Islet precursor cell (in vitro differentiated cells): ENCODE measurements at regions not wholly inside any gene's neighbourhood (a gene's known extent, or its start where the extent isn't known, plus 50 kb on each side); places are given as distances from the start of the nearest gene placed in this dataset.
"Not testable (repeated sequence)": the region's sequence is repeated elsewhere in the genome, so short reads cannot be mapped to it uniquely, and the experiment has no call there.

Source experiments
- DNase-seq: peaks from one replicate; pipeline ENCODE4 v3.0.0-alpha.2; 2018

DNA sequence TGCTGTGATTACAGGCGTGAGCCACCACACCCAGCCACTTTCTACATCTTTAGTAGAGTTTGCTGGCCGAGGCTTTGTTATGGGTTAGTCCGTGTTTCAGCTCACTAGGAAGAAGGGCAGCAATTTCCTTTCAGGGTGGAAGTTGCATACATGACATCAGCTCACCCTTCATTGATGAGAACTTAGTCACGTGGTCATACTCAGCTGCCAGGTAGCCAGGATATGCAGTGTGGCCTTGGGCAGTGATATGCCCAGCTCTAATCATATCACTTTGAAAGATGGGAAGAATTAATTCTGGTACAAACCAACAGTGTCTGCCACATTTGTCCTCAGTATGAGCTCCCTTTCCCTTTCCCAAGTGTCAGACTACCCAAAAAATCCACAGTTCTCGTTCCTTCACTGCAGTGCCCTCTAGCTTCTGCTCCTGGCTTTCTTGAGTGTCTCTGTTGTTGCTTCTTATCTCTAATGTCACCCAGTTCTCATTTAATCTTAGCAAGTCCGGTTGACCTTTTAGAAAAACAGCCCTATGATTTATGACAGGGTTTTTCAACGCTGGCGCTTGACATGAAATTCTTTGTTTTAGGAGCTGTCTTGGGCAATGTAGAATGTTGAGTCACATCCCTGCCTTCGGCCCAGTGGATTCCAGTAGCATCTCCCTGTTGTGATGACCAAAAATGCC is 108.7 kb upstream of the ITGB1 start:
- no peak for DNase-seq

DNA sequence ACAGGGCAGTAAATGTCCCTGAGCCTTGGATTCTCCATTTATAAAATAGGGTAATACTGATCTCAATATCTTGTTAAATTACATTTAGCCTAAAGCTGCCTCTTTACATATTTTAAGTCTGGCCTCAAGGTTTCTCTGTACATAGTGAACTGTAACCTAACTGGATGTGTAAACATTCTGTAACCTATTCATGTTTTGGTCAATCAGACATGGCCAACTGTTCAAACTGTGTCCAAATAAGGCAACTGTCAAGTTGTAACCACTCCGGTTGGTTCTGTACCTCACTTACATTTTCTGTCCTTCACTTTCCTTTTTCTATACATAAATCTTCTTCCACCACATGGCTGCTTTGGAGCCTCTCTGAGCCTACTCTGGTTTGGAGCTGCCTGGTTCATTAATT is 107.1 kb upstream of the ITGB1 start:
- DNase-seq = no peak

DNA sequence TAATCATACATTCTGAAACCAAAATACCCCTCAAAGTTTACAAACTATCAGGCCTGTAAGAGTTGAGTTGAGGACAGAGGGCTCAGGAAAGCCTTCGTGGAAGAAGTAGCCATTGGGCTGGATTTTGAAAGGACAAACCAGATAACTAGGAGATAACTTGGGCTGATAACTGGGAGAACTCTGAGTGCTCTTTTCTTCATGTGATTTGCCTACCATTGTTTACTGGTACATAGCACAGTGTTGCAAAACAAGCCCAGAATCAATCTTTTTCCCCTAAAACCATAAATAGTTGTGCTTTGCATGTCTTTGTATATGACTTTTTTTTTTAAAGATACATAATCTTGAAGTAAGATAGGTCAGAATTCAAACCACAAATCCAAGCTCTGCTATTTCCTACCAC is 106.7 kb upstream of the ITGB1 start:
- no peak for DNase-seq

DNA sequence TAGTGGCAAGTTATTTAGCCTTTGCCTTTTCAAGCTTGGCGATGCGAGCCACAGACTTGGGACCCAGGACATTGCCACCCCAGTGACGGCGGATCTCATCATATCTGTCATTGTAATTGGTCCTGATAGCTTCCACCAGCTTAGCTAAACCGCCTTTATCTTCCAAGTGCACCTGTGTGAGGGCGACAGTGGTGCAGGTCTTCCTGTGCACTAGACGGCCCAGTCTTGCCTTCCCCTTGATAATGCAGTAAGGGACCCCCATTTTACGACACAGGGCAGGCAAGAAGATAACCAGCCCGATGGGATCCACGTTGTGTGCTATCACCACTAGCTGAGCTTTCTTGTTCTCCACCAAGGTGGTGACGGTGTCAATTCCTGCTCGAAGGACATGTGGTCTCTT is 99.6 kb upstream of the ITGB1 start:
- DNase-seq = no peak

DNA sequence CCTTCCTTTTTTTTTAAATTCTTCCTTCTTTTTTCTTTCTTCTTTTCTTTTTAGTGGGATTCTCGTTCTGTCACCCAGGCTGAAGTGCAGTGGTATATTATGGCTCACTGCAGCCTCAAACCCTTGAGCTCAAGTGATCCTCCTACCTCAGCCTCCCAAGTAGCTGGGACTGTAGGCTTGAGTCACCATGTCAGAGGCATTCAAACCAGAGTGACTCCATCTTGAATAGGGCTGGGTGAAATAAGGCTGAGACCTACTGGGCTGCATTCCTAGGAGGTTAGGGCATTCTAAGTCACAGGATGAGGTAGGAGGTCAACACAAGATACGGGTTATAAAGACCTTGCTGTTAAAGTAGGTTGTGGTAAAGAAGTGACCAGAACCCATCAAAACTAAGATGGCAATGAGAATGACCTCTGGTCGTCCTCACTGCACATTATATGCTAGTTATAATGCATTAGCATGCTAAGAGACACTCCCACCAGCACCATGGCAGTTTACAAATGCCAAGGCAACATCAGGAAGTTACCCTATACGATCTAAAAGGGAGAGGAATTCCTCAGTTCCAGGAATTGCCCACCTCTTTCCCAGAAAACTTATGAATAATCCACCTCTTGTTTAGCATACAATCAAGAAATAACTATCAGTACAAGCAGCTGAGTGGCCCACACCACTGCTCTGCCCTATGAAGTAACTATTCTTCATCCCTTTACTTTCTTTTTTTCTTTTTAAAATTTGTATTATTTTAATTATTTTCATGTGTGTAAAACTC is 99.0 kb upstream of the ITGB1 start:
- DNase-seq = no peak

DNA sequence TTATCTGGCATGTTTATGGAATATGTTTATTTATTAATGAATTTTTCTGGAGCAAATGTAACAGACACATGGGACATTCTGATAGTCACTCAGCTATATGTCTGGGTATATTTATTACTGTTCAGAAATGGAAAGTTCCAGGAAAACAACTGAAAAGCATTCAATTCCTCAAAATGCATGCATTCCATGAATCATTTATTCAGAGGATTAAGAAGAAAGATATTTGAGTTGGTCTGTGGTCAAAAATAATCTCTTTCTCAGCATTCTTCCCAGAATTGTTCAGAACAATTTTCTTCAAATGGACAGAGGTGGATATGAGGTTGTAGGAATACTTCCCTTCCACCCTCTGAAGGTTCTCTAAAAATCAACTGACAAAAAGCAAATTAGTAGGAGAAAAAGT is 97.6 kb upstream of the ITGB1 start:
- no peak for DNase-seq

DNA sequence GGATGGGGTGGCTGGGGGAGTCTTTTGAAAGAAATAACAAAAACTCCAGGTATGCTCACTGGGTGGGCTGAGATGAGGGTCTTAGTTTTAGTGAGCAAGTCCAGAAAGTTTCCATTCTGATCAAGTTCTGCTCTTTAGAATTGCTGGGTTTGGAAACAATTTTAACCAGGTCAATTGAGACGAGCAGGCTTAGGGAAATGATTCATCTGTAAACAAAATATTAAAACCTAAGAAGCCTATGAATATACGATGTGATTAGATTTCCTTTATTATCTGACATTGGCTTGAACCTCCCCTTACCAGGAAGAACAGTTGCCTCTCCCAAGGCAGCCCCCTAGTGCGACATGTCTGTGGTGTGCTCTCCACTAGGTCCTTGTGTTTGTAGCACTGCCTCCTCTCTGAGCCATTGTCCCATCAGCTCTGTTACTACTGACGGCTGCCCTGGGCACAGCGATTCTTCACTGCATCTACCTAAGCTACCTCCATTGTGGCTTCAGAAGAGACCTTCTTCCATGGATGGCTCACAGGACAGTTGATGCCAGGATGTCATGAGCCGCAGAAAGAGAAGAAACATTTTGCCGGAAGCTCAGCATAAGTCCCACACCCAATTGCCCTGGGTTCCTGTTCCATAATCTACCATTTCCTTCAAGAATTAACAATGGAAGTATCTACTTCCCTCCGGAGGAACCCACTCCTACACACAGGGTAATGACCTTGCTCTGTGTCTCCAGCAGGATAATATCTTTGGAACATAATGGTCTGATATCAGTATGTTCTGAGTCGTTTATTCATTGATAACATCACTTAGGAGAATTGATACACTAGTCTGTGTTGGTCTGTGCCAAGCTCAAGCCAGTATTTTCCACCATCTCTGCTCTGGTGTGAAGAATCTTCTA is 95.1 kb upstream of the ITGB1 start:
- no peak for DNase-seq

DNA sequence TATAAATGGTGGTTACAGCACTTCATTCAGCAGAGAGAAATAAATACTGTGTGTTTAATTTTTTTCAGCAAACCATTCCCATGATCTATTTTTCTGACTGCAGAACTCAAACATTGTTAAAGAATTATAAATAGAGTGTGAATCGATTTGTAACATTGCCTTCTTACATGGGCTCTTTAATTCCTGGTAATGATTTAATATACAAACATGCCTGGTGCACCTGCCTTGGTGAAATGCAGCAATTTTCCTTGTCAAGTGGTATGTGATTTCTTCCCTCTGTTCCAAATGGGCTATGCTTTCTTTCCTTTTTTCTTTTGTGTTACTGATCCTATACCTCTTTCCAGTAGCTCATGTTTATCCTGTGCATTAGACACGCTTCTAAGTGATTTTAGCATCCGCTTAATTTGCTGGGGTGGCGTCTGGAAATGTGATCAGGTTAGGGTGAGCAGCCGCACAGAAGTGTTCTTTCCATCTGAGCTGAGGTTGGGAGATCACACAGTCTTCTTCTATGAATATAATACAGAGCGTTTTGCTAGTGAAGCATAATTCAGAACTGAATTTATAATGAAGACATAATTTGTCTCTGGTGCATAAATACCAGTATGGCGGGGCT is 94.3 kb upstream of the ITGB1 start:
- DNase-seq = no peak

DNA sequence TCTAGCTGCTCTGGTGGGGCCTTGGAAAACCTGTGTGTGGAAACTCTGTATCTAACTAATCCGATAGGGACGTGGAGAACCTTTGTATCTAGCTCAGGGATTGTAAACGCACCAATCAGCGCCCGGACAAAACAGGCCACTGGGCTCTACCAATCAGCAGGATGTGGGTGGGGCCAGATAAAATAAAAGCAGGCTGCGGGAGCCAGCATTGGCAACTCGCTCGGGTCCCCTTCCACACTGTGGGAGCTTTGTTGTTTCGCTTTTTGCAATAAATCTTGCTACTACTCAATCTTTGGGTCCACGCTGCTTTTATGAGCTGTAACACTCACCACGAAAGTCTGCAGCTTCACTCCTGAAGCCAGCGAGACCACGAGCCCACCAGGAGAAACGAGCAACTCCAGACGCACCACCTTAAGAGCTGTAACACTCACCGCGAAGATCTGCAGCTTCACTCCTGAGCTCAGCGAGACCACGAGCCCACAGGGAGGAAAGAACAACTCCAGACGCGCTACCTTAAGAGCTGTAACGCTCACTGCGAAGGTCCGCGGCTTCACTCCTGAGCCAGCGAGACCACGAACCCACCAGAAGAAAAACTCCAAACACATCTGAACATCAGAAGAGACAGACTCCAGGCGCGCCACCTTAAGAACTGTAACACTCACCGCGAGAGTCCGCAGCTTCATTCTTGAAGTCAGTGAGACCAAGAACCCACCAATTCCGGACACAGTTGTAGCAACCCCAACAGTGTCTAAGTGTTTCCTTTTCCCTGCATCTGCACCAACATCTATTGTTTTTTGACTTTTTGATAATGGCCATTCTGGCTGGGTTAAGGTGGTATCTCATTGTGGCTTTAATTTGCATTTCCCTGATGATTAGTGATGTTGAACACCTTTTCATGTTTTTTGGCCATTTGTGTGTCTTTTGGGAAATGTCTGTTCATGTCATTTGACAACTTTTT is 92.2 kb upstream of the ITGB1 start:
- DNase-seq = not testable (repeated sequence)

DNA sequence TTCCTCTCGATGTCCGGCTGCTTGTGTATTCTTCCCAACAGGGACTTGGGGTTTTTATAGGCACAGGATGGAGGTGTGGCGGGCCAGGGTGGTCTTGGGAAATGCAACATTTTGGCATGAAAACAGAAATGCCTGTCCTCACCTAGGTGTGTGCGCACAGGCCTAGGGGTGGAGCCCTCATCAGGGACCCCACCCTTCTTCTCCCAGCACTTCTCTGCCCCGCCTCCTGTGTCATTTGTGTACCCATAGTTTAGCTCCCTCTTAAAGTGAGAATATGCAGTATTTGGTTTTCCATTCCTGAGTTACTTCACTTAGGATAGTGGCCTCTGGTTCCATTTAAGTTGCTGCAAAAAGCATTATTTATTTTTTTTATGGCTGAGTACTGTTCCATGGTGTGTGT is 90.2 kb upstream of the ITGB1 start:
- DNase-seq = no peak

DNA sequence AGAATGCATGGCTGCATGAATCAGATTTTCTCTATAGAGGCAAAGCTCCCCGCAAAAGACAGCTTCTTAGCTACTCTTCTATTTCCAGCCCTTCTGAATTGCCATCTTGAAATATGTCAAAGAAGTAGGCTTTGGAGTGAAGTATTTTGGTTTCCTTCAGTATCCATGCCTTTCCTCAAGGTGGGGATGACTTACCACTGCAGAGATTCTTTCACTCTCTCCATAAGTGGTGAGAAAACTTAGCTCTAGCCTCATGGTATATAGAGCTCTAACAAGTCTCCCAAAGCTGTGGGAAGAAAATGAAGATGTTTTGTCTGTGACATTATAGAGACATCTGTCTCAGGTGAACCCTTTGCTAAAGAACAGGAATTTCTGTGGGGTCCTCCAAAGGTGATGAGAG is 89.6 kb upstream of the ITGB1 start:
- no peak for DNase-seq

DNA sequence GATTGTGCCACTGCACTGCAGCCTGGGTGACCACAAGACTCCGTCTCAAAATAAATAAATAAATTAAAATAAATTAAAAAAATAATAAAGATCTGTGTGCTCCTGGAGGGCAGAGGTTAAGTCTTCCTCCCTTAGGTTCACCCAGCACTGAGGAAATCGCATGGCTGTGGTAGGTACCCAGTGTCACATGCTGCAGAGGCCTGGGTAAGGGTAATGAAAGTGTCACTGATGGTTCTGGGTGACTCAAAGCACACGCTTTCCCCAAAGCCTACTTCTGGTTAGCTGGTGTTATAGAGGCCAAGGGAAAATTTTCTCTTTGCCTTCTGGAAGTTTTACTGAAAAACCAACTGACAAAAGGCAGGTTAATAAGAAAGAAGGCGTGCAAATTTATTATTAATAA is 88.8 kb upstream of the ITGB1 start:
- no peak for DNase-seq

DNA sequence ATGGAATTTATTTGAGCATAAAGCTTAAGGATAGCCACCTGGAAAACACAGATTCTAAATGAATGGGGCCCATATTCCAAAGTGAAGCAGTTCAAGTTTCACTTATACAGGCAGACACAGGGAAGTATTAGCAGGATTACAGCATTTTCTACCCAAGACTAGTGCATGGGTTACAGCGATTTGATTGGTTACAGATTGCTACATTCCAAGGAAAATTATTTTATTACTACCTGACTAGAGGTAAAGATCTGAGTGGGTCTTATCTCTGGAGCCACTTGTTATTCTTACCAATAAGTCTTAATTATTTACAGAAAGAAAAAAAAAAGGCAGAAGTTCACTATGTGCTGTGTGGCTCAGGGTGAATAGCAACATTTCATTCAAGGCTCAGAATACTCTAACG is 87.4 kb upstream of the ITGB1 start:
- no peak for DNase-seq

DNA sequence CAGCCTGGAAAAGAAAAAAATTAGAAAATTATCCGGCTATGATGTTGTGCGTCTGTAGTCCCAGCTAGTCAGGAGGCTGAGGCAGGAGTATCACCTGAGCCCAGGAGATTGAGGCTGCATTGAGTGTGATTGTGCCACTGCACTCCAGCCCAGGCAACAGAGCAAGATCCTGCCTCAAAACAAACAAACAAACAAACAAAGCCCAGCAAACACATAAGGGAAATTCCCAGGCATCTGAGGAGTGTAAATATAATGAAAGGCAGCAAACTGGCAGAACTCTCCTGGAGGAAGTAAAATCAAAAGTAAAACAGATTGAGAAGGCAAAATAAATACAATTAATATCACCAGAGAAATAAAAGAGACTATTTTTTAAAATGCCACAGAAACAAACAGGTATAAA is 84.5 kb upstream of the ITGB1 start:
- no peak for DNase-seq

DNA sequence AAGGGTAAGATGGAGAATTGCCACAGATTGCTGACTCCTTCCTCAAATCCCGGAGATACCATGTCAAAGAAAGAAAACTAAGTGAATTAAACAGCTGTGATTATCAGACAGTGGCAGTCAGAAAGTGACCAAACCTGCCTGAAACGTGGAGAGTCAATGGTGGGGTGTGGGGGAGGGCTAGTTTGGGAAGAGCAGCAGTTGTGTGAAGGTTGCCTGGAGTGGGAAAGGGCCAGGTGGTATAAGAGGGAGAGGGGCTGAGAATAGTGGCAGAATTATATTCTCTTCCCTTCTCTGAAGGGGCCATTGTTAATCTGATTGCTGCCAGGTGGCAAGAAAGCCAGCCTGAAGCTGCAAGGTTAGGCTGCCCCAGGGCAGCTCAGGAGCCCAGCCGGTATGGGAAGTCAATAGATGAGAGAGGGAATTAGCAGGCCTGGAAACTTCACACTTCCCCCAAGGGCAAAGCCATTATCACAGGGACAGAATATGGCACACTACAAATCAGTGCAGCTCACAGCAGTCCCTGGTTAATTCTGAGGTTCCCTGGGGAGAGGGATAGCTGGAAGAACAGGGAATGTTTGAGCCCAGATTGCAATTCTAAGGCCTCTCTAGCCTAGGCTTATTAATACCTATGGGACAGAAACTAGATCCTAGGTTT is 83.9 kb upstream of the ITGB1 start:
- DNase-seq = peak; percentile 87

DNA sequence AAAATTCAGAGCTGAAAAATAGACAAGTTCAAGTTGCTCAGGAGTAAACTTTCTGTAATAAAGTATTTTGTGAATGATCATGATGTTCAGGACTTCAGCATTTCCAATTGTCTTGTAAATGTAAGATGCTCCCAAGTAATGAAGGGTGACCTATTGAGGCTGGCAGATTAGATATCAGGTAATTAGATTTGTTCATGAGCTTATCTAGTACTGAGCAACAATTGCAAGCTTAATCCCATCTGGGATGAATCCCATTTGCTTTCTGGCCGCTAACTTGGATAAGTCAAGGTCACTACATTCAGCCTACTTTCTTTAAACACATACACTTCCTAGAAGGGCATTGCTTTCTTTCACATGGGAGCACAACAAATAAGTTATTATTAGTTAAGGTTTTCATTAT is 82.4 kb upstream of the ITGB1 start:
- DNase-seq = no peak

DNA sequence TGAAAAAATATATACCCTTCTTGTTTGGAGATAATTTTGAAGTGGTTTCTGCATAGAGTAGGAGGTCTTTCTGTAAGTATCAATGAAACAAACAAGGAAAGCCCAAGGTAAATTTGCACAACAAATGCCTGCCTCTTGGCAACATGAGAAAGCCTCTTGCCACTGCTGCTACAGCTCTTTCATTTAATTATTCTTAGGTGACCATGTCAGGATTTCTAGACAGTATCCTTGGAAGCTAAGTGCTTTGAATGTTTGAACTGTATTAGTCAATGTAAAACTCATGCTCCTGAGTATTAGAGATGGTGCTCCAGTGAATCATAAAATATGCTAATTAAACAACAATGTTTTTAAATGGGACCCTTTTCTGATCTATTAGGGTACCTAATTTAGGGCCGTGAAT is 81.2 kb upstream of the ITGB1 start:
- no peak for DNase-seq

DNA sequence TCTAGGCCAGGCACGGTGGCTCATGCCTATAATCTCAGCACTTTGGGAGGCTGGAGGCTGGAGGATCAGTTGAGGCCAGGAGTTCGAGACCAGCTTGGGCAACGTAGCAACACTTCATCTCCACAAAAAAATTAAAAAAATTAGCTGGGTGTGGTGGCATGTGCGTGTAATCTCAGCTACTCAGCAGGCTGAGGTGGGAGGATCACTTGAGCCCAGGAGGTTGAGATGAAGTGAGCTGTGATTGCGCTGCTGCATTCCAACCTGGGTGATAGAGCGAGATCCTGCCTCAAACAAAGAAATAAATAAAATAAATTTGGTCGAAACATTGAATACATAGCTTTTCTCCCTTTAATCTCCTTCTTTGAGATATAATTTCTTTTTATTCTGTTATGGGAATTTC is 80.6 kb upstream of the ITGB1 start:
- DNase-seq = no peak

DNA sequence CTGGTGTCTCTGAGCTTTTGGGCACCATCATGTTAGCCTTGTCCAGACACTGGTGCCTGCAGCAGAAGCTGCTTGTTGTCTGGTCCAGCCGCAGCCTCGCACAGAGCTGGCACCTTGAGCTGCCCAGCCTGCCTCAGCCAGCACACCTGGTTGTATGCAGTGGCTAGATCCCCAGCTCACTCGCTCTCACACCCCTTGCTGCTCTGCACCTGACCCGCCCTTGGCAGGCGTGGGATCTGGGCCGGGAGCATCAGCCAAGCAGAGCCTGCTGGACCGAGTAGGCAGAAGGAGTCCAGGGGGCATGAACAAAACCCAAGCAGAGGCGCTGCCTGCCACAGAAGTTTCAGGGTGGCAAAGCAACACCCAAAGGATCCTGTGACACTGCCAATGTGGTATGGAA is 79.7 kb upstream of the ITGB1 start:
- no peak for DNase-seq

DNA sequence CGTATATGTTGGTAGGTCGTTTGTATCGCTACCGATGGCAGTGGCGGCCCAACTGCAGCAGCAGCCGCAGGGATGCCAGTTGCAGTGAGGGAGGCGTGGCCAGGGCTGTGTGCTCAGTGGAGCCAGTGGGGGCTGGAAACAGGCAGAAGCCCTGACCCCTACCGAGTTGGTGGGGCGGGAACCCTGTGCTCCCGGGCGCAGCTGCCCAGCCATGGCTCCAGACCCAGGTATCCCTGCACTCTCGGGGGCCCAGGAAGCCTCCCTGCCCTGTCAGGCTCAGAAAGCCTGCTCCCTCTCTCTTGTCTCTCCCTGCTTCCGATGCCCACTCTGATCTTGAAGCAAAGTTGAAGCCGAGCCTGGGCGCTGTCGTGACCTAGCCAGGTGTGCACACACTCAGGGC is 78.6 kb upstream of the ITGB1 start:
- no peak for DNase-seq

DNA sequence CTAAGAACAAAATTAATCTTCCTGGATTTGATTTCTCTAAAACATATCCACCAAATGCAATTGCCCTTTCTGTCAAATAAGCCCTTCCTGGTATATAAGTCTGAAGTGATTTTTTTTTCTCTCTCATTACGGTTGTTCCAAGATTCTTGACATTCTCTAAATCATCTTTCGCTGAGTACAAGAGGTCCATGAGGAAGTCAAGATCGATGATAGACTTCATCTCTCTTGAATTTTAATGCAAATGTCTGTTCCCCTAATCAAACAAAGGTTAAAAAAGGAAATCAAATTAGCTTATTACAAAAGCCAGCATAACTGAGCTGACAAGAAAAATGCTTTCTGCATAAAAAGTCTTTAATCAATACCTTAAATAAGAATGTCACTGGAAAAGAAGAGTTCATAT is 77.4 kb upstream of the ITGB1 start:
- DNase-seq = no peak

DNA sequence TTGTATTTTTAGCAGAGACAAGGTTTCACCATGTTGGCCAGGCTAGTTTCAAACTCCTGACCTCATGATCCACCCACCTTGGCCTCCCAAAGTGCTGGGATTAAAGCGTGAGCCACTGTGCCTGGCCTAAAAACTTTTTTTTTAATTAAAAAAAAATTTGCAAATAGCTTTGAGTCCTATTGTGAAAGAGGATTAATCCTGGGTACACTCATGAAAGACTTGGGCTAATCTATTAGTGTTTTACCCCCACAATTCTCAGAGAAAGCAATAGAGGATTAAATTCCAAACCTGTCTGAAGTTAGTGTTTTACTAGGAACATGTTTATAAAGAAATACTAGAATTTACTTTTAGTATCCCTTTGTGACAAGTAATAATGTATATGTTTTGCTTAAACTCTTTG is 76.9 kb upstream of the ITGB1 start:
- no peak for DNase-seq
